ENCODE measurements at regions not wholly inside any gene's neighbourhood (a gene's known extent, or its start where the extent isn't known, plus 50 kb on each side); places are given as distances from the start of the nearest gene placed in this dataset.
"Not testable (repeated sequence)": the region's sequence is repeated elsewhere in the genome, so short reads cannot be mapped to it uniquely, and the experiment has no call there.

GRCh38 chr5:100364757-100365478, 170.3 kb upstream of the FAM174A start:
- DNase-seq = peak; percentile 2

DNA sequence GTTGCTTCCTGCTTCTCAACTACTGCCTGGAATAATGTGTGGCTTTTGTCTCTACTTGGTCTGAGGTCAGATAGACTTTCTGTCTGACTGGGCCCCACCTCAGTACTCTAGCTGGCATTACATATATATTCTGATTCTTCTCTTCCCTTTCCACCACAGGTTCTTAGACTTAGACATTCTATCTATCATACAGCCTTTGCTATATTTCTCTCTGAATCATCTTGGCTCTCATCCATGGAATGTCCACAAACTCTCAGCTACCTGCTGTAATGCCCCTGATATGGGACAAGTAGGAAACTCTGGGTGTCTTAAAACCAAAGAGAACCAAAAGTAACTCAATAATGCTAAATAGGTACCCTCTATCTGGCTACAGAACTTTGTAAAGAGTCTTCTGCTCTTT, 170.8 kb upstream of the FAM174A start:
- DNase-seq = not testable (repeated sequence)

- not testable (repeated sequence) for DNase-seq
These were observed 175.2 kb upstream of the FAM174A start for GRCh38 chr5:100359998-100360397.

GRCh38 chr5:100346269-100346668, 188.9 kb upstream of the FAM174A start:
- DNase-seq = not testable (repeated sequence)

- not testable (repeated sequence) for DNase-seq
These were observed 193.7 kb upstream of the FAM174A start for GRCh38 chr5:100341485-100341884.

GRCh38 chr5:100322483-100322882, 212.7 kb upstream of the FAM174A start:
- DNase-seq = no peak

DNA sequence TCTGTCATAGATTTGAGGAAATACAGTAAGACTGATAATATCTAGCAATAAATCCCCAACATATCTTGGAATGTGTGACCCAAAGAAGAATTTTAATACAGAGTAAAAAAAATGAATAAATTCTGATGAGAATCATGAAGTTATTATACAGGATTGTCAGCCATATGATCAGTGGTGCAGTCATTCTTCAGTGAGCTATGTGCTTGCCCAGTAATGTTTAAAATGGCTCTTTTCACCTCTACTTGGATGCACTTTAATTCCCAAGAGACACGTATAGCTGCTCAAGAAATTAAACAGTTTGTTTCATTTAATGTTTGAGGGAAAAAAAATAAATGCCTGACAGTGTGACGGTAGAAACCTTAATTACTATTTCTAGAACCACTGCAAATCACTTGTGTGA, 215.3 kb upstream of the FAM174A start:
- DNase-seq = no peak

- no peak for DNase-seq
These were observed 221.5 kb upstream of the FAM174A start for GRCh38 chr5:100313657-100314056.

- DNase-seq = no peak
These were observed 223.4 kb upstream of the FAM174A start for GRCh38 chr5:100311806-100312205.

DNA sequence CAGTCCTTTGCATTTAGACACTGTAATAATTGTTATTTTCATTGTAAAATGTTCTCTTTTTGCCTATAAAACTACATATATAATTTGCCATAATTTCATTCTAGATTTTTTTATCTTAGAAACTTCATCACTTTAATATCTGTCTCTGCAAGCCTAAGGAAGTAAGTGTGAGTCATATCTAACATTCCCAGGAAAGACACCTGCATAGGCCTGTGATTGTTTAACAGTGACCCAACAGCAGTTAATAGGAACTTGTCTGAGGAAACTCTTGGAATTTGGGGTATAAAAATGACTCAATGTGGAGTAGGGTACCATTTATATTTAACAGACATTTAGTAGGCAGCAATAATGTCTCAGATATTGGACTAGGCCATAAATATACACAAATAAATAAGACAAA, 229.2 kb upstream of the FAM174A start:
- DNase-seq = no peak

- DNase-seq = no peak
These were observed 232.0 kb upstream of the FAM174A start for GRCh38 chr5:100303216-100303615.

DNA sequence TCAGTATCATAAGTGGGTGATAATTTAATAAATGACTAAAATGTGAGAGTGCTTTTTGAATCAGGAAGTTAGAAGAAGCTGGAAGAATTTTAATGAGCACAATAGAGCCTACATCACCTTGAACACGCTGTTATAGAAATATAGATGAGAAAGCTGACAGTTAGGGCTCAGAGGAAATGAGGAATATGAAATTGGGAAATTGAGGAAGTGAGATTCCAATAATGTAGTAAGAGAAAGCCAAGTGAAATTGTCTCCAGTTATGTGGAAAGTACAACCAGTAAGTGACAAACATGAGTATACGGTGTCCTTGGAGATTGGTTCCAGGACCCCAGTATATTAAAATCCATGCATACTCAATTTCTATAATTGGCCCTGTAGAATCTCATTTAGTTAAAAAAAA, 235.9 kb upstream of the FAM174A start:
- no peak for DNase-seq

- DNase-seq = no peak
These were observed 259.1 kb upstream of the FAM174A start for GRCh38 chr5:100276071-100276470.

GRCh38 chr5:100275631-100276030, 259.5 kb upstream of the FAM174A start:
- DNase-seq = no peak

GRCh38 chr5:100273846-100274580, 261.2 kb upstream of the FAM174A start:
- no peak for DNase-seq

GRCh38 chr5:100270023-100270771, 265.0 kb upstream of the FAM174A start:
- no peak for DNase-seq

GRCh38 chr5:100260968-100261367, 274.2 kb upstream of the FAM174A start:
- DNase-seq = no peak

GRCh38 chr5:100252944-100253343, 282.2 kb upstream of the FAM174A start:
- no peak for DNase-seq

GRCh38 chr5:100252037-100252436, 283.1 kb upstream of the FAM174A start:
- DNase-seq = no peak

DNA sequence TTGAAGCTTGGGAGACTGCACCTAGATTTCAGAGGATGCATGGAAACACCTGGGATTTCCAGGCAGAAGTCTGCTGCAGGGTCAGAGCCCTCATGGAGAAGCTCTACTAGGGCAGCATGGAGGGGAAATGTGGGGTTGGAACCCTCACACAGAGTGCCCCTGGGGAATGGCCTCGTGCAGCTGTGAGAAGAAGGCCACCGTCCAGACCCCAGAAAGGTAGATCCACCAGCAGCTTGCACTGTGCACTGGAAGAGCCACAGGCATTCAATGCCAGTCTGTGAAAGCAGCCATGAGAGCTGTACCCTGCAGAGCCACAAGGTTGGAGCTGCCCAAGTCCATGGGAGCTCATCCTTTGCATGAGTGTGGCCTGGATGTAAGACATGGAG, 285.3 kb upstream of the FAM174A start:
- DNase-seq = no peak

DNA sequence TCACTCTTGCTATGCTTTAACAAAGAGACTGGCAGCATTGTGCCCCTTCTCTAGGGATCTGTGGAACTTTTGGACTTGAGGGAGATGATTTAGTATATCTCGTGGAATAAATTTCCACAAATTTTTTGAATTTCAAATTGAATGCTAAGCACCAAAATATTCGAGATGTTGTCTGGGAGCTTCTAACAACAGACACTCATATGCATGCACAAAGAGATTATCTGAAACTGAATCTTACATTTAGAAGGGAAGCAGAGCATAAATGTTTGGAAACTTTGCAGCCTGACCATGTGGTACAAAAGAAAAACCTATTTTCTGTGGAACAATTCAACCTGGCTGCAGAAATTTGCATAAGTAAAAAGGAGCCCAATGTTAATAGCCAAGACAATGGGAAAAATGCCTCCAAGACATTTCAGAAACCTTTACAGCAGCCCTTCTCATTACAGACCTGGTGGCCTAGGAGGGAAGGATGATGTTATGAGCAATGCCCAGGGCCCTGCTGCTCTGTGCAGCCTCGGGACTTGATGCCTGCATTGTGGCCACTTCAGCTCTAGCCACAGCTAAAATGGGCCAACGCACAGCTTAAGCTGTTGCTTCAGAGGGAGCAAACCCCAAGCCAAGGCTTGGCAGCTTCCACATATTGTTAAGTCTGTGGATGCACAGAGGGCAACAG, 285.8 kb upstream of the FAM174A start:
- no peak for DNase-seq

DNA sequence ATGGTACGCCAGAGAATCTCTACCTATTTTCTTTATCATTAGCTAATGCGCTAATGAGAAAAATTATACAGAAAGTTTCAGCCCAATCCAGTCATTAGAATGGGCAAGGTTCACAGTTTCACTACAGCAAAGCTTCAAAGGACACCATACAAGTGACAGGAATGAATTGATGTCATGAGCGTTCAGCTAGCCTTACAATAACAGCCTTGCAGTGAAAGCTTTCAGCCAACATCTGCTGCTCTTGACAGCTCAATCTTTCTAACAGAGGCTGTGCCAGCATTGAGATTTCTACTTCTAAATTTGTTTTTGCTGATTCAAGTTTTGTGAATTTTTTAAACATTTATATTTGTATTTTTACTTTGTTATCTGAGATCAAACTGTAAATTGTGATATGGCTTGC, 302.4 kb upstream of the FAM174A start:
- no peak for DNase-seq

DNA sequence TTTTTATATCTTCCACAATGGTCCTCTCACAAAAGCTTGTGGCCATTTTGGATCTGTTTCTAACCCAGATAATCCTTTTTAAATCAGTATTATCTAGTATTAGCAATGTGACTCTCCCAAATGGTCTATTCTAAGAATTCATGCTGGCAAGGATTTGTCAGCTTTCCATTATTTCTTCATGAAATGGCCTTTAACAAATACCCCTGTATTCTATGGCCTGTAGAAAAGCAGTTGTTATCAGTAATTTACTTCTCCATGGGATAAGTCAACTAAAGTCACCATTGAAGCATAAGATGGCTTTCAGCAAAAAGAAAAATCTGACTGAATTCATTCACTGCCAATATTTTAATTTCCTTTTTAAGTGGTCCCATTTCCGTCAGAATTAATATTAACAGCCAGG, 346.4 kb upstream of the FAM174A start:
- DNase-seq = no peak

All from NCI-H2029 (cell line).